Renal cortex interstitium (tissue), 11 donors: ENCODE measurements at regions not wholly inside any gene's neighbourhood (a gene's known extent, or its start where the extent isn't known, plus 50 kb on each side); places are given as distances from the start of the nearest gene placed in this dataset.
"Not testable (repeated sequence)": the region's sequence is repeated elsewhere in the genome, so short reads cannot be mapped to it uniquely, and the experiment has no call there.

Source experiments
- DNase-seq, 11 donors: peaks; one replicate each; pipeline ENCODE4 v3.0.0-alpha.2; 2013; ENCODE audit warnings: low read depth in 9 of 11, low spot score in 4 of 11; ENCODE audit errors: extremely low read depth in 1 of 11

DNA sequence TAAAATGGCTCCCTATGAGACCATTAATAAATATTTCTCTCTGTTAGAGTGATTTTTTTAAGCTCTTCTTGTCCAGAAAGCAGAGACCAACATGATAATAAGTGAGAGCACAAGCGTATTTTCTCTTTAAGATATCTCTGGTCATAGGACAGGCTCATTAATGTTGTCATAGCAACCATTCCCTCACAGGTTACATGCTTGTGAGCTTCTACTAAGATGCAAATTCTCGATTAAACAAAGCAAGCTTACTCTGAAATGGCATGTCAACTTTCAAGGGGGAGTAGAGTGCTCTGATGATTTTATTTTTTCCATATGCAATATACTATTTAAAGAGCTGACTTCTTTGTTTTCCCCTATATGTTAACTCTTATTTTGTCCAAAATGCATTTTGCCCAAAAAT is 487.2 kb upstream of the LCORL start:
- peak in 1 of 11 donors; percentile 3 for DNase-seq

GRCh38 chr4:18480928-18481327 is 459.4 kb upstream of the LCORL start:
- peak in 2 of 11 donors; percentile 4 for DNase-seq

DNA sequence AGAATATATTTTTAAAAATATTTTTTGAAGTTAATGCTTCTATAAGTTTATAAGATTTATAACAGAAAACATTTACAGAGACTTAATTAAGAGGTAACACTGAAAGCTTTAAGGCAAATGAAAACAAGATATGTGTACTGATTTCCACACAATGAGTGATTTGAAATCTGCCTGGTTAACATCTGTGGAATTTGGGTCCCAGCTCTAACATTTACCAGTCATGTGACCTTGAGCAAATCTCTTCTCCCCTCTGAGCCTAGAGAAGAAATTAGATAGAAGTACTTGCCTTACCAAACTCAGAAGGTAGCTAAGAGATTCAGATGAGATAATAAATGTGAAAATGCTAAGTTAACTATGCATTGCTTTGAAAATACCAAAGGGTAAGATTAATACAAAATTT is 458.8 kb upstream of the LCORL start:
- no peak for DNase-seq

- no peak for DNase-seq
Measured at GRCh38 chr4:18479825-18480224, 458.3 kb upstream of the LCORL start.

GRCh38 chr4:18463987-18464559 is 442.5 kb upstream of the LCORL start:
- DNase-seq, result no peak

GRCh38 chr4:18458465-18458864 is 436.9 kb upstream of the LCORL start:
- DNase-seq, result no peak

DNA sequence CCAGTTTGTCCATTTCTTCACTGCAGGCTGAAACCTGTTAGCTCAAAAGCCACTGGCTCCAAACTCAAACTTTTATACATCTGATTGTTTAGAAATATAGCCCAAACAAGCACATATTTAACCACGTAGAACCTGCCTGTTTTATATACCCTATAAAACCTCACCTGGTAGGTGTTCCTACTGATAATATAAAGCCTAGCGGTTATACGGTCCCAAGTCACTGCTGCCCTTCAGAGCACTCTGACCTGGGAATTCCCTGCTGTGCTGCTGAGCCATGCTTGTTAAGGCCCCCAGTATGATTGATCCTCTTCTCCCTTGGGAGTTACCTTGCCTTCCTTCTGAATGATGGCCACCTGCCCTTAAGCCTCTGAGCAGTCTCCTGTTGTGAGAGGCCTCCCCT is 432.8 kb upstream of the LCORL start:
- DNase-seq, result no peak

DNA sequence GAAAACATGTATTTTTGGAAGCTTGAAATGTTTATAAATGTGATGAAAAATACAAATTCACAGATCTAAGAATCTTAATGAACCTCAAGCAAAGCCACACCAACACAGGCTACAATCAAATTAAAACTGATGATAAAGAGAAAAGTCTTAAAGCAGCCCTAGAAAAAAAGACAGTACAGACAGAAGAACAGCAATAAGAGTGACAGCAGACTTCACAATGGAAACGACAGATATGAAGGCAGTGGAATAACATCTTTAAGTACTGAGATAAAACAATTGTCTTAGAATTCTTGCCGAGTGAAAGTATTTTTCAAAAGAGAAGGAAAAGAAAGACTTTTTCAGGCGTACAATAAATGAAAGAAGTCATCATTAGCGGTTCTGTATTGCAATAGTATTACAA is 423.6 kb upstream of the LCORL start:
- DNase-seq, result no peak

DNA sequence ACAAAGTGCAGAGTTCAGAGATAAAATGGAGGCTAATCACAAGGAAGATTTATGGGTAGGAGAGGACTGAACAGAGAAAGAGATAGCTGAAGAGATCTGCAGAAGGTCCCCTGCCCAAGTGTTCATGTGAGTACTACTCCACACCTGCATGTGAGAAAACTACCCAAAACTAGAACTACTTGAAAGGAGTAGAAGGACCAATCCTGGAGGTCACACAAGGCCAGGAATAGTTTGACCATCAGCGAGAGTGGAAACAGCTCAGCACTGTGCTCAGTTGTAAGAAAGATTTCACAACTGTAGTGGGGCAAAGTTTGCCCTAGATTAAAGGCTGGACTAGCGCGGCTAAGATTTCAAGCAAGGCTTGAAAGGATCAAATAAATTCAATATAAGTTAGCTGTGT is 422.7 kb upstream of the LCORL start:
- no peak for DNase-seq

- no peak for DNase-seq
Measured at GRCh38 chr4:18442957-18443356, 421.4 kb upstream of the LCORL start.

DNA sequence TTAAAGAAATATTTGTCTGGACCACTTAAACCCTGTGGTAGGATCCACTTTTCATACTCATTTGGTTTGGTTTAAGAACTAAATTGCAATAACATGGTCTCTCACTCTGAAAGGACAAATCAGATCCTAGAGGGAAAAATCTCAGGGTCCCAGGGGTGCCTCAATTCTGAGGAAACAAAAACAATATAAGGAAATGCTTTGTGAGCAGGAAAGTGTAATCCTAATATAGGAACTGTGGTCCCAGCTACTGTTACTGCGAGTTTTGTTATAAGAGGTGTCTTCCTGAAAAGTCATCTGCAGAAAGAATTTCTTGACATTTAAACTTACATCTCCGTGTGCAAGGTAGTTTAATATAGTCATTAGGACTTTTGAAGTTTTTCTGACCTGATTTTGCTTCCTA is 420.1 kb upstream of the LCORL start:
- DNase-seq, result no peak

DNA sequence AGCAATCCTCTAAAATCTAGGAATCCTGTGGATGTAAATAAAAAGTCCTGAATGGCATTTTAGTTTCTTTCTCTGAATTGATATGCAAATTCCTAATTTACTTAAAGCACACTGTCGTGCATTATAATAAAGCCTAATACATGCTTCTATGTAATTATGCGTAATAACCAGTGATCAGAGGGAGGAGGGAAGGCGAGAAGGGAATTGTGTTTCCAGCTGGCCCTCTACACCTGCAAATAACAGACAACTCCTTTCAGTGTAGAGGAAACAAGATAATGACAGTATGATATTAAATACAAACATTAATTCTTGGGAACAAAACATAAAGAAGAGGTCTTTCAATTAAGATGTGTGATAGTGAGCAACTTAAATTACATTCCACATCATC is 419.6 kb upstream of the LCORL start:
- DNase-seq, result no peak

DNA sequence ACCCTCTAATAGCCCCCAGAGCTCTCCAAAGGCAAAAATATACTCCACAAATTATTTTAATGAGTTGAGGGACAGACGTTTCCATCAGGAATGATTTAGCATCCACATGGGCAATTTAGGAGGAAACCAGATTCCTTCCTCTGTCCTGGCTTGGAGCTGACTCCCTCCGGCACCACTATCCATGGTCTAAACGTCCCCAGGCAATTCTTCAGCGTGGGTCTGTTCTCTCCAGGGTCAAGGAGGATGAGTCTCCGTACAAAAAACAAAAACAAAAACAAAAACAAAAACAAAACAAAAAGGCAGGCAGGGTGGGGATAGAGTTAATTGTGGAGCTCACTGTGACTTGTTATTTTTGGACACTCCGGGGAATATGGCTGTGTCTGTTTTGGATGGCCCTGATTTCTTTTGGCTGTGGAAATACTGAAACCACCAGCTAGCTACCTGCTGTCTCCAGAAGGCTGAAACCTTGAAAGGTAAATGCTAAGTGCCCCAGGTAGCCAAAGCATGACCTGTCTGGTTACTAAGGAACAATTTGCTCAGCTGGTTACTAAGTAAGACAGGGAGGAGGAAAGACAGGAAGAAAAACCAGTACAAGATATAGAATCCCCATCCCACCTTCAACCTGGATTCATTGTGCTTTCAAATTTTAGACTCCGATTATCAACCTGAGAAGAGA is 419.1 kb upstream of the LCORL start:
- DNase-seq, result no peak

- no peak for DNase-seq
Measured at GRCh38 chr4:18439311-18439710, 417.8 kb upstream of the LCORL start.

- no peak for DNase-seq
Measured at GRCh38 chr4:18435781-18436180, 414.2 kb upstream of the LCORL start.

DNA sequence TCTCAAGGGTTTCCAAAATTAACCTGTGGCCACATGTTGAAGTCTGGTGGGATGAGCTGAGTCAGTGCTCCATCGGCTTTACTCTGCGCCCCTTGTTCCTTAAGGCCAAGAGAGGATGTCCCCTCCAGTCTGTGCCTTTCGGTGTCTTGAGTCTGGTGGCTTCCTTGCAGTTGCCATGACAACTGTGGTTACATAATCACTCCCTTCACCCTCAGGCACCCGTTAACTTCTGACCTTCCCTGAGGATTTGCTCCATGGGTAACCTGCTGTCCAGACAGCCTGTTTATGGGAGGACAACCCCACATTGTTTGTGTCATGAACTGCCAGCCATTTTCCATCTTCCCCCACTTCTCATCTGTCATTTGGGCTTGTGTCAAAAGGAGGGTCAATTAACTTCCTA is 401.1 kb upstream of the LCORL start:
- no peak for DNase-seq

GRCh38 chr4:18421519-18421918 is 400.0 kb upstream of the LCORL start:
- DNase-seq, result no peak

- DNase-seq, result no peak
Measured at GRCh38 chr4:18419780-18420179, 398.2 kb upstream of the LCORL start.

DNA sequence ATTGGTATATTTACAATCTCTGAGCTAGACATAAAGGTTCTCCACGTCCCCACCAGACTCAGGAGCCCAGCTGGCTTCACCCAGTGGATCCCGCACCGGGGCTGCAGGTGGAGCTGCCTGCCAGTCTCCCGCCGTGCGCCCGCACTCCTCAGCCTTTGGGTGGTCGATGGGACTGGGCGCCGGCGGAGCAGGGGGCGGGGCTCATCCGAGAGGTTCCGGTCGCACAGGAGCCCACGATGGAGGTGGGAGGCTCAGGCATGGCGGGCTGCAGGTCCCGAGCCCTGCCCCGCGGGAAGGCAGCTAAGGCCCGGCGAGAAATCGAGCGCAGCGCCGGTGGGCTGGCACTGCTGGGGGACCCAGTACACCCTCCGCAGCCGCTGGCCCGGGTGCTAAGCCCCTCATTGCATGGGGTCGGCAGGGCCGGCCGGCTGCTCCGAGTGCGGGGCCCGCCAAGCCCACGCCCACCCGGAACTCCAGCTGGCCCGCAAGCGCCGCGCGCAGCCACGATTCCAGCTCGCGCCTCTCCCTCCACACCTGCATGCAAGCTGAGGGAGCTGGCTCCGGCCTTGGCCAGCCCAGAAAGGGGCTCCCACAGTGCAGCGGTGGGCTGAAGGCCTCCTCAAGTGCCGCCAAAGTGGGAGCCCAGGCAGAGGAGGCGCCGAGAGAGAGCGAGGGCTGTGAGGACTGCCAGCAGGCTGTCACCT is 396.8 kb upstream of the LCORL start:
- not testable (repeated sequence) for DNase-seq

- not testable (repeated sequence) for DNase-seq
Measured at GRCh38 chr4:18417651-18418050, 396.1 kb upstream of the LCORL start.

DNA sequence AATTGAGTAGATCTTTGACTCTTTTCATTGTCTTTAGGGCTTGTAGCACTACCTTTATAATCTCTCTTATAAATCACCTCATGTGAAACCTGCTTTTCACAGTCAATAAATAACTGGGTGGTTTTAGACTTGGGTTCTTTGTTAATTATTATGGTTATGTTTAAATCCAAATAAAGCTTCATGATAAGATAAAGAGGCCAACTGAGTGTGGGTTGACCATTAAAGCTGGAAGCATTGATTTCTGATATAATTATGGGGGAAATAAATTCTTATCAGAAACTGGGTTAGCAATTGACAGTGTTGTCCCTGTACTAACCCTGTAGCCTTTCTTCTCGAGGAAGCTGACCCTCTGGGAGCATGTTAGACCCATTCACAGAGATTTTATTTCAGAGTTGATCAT is 384.7 kb upstream of the LCORL start:
- no peak for DNase-seq
